Immature natural killer cell (primary cell): ENCODE measurements at regions not wholly inside any gene's neighbourhood (a gene's known extent, or its start where the extent isn't known, plus 50 kb on each side); places are given as distances from the start of the nearest gene placed in this dataset.

Experiments
- DNase-seq, 3 donors: peaks; one replicate each; pipeline ENCODE4 v3.0.0; 2022; ENCODE audit warnings: mixed read lengths in 1 of 3
- H3K27ac Mint-ChIP-seq, 6 donors: one replicate each; pipeline ENCODE4 v1.8.0; 2020; ENCODE audit warnings: mixed read lengths in 6 of 6, mild to moderate bottlenecking in 5 of 6, inconsistent platforms in 4 of 6, moderate library complexity in 3 of 6
- H3K27me3 Mint-ChIP-seq, 3 donors: one replicate each; pipeline ENCODE4 v1.8.0; 2020 to 2021; ENCODE audit warnings: low read depth in 3 of 3, mild to moderate bottlenecking in 3 of 3, mixed read lengths in 3 of 3, moderate library complexity in 3 of 3, inconsistent platforms in 1 of 3
- H3K36me3 Mint-ChIP-seq, 3 donors: one replicate each; pipeline ENCODE4 v1.8.0; 2020; ENCODE audit warnings: mixed read lengths in 3 of 3, inconsistent platforms in 2 of 3, mild to moderate bottlenecking in 2 of 3
- H3K4me1 Mint-ChIP-seq, 2 donors: one replicate each; pipeline ENCODE4 v1.8.0; 2020; ENCODE audit warnings: inconsistent platforms in 2 of 2, mild to moderate bottlenecking in 2 of 2, mixed read lengths in 2 of 2, moderate library complexity in 1 of 2
- H3K4me3 Mint-ChIP-seq, 5 donors: one replicate each; pipeline ENCODE4 v1.8.0; 2020; ENCODE audit warnings: mild to moderate bottlenecking in 5 of 5, mixed read lengths in 5 of 5, inconsistent platforms in 3 of 5, moderate library complexity in 3 of 5
- H3K9me3 Mint-ChIP-seq, 6 donors: one replicate each; pipeline ENCODE4 v1.8.0; 2020; ENCODE audit warnings: mild to moderate bottlenecking in 6 of 6, mixed read lengths in 6 of 6, inconsistent platforms in 4 of 6, moderate library complexity in 3 of 6

DNA sequence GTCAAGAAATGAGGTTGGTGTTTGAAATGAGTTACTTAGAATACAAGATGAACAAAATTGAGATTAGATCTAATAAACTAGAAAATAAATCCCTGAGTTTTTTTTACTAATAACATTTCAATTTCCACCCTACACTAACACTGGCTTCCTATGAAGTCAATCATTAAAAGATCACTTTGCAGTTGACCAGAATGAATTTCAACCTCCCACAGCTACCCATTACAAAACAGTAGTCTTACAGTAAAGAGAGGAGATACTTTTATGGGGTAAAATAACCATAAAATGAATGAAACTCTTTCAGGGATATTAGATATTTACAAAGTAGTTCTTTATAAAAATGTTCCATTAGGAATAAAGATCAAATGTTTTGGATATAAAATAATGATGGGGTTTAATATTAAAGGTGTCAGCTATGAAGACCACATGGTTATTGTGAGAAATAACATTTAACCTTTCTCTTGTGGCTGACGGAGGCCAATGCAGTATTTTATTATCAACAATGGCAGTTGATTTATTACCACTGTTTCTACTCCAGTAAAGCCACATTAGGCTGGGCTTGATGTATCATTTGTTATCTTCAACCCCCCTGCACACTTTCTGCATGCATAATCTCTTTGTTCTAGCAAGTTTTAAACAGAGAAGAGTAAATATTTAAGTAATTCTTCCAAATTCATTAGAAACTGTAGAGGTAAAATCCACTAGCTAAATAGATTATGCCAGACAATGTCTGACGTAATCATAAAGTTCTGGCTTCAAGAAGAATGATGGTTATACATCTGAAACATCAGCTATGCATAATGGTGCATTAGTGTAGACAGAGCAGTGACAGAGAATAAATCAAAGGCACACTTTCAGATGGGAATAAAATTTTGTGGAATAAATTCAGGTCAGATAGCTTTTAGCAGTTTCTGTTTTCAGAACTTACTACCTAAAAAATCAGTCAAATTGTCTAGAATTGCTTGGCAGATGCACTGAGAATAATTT, 516.6 kb downstream of the PCDH18 start:
- Mint-ChIP-seq H3K27me3 (peaks cover 0 to 2% (median 0%) of the 10 kb centered on the region in 3 donors), H3K27ac (no peak overlapping the region)

DNA sequence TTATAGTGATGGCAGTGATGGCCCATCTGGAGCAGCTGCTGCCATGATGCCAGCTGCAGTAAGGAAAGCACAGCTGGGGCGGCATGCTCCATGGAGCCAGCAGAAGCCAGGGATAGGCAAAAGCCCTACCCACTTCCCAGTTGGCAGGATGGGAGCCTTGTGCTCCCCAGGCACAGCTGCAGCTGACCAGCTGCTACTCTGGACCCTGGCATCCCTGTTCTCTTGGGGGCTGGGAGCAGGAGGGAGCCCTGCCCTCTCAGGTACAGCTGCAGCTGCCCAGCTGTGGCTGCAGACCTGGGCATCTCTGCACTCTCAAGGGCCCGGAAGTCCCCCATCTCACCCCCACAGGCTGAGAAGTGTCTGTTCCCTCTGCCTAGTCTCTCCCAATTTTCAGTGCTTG, 531.9 kb downstream of the PCDH18 start:
- no peak overlapping the region for H3K27ac Mint-ChIP-seq
- DNase-seq = no peak
- no peaks in the 10 kb centered on the region for H3K4me1 Mint-ChIP-seq
- H3K27me3 Mint-ChIP-seq = peaks cover 0 to 3% (median 0%) of the 10 kb centered on the region in 3 donors
- no peak overlapping the region for H3K4me3 Mint-ChIP-seq
- no peaks in the 10 kb centered on the region for H3K36me3 Mint-ChIP-seq
- peaks cover 9 to 33% (median 15%) of the 10 kb centered on the region in 6 donors for H3K9me3 Mint-ChIP-seq

More for the DNA sequence above, 516.6 kb downstream of the PCDH18 start:
- DNase-seq = no peak
- H3K4me3 Mint-ChIP-seq = no peak overlapping the region
- H3K36me3 Mint-ChIP-seq = no peaks in the 10 kb centered on the region
- H3K4me1 Mint-ChIP-seq = no peaks in the 10 kb centered on the region
- H3K9me3 Mint-ChIP-seq = peaks cover 1 to 13% (median 7%) of the 10 kb centered on the region in 6 donors

GRCh38 chr4:136992032-136992431, 540.3 kb downstream of the PCDH18 start:
- Mint-ChIP-seq H3K27ac (no peak overlapping the region), H3K4me3 (no peak overlapping the region), H3K27me3 (peaks cover 0 to 3% (median 0%) of the 10 kb centered on the region in 3 donors), H3K9me3 (peaks cover 16 to 39% (median 30%) of the 10 kb centered on the region in 6 donors), H3K36me3 (no peaks in the 10 kb centered on the region), H3K4me1 (no peaks in the 10 kb centered on the region)
- no peak for DNase-seq

DNA sequence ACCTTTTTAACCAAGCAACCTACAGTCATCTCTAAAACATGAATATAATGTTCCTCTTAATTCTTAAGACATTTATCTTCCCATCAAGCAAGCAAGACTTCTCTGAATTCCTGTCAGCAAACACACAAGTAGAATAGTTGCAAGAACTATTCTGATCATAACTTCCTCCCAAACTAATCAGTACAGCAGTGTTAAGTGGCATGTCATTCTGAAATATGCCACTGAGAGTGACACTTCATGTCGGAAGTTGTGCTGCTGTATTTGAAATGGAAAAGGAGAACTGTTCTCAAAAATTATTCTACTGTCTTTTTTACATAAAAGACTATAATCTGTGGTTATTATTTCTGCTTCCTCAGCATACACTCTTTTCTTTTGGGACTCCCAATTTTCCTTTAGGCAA, 546.6 kb downstream of the PCDH18 start:
- DNase-seq = no peak
- Mint-ChIP-seq H3K27me3 (no peaks in the 10 kb centered on the region), H3K4me1 (no peaks in the 10 kb centered on the region), H3K9me3 (peaks cover 6 to 28% (median 18%) of the 10 kb centered on the region in 6 donors), H3K4me3 (no peak overlapping the region), H3K36me3 (no peaks in the 10 kb centered on the region), H3K27ac (no peak overlapping the region)

- no peaks in the 10 kb centered on the region for H3K27me3 Mint-ChIP-seq
- peaks cover 0 to 19% (median 7%) of the 10 kb centered on the region in 6 donors for H3K9me3 Mint-ChIP-seq
- H3K27ac Mint-ChIP-seq = no peak overlapping the region
- no peaks in the 10 kb centered on the region for H3K4me1 Mint-ChIP-seq
- H3K36me3 Mint-ChIP-seq = no peaks in the 10 kb centered on the region
- no peak overlapping the region for H3K4me3 Mint-ChIP-seq
- no peak for DNase-seq
Measured at GRCh38 chr4:136967069-136967468, 565.2 kb downstream of the PCDH18 start.

- DNase-seq = no peak
- H3K27ac Mint-ChIP-seq = no peak overlapping the region
- H3K36me3 Mint-ChIP-seq = no peaks in the 10 kb centered on the region
- no peaks in the 10 kb centered on the region for H3K27me3 Mint-ChIP-seq
- no peak overlapping the region for H3K4me3 Mint-ChIP-seq
- H3K9me3 Mint-ChIP-seq = peaks cover 0 to 10% (median 5%) of the 10 kb centered on the region in 6 donors
- no peaks in the 10 kb centered on the region for H3K4me1 Mint-ChIP-seq
Measured at GRCh38 chr4:136965478-136965877, 566.8 kb downstream of the PCDH18 start.

DNA sequence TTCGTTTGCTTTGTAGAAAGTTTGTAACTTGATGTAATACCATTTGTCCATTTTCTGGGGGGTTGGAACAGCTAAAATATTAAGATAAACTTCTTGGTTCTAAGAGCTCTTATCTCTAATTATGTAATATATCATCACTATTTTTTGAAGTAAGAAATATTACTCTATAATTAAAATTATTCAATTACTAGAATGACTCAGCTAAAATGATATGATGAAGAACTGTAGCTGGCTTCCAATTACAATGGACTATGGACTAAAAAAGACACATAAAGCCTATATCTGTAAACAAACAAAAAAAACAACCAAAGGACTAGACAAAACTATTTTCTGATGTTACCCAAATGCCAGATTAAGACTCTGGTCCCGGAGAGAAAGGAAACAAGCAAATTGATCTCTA, 569.4 kb downstream of the PCDH18 start:
- no peaks in the 10 kb centered on the region for H3K4me1 Mint-ChIP-seq
- no peak for DNase-seq

GRCh38 chr4:136946307-136946907, 585.9 kb downstream of the PCDH18 start:
- Mint-ChIP-seq H3K9me3 (peaks cover 4 to 32% (median 19%) of the 10 kb centered on the region in 6 donors), H3K4me1 (no peaks in the 10 kb centered on the region), H3K27me3 (no peaks in the 10 kb centered on the region), H3K4me3 (no peak overlapping the region), H3K36me3 (no peaks in the 10 kb centered on the region), H3K27ac (no peak overlapping the region)
- no peak for DNase-seq

More for the DNA sequence above, 569.4 kb downstream of the PCDH18 start:
- no peaks in the 10 kb centered on the region for H3K36me3 Mint-ChIP-seq
- H3K27me3 Mint-ChIP-seq = no peaks in the 10 kb centered on the region
- H3K4me3 Mint-ChIP-seq = no peak overlapping the region
- no peak overlapping the region for H3K27ac Mint-ChIP-seq
- H3K9me3 Mint-ChIP-seq = peaks cover 0 to 19% (median 6%) of the 10 kb centered on the region in 6 donors

DNA sequence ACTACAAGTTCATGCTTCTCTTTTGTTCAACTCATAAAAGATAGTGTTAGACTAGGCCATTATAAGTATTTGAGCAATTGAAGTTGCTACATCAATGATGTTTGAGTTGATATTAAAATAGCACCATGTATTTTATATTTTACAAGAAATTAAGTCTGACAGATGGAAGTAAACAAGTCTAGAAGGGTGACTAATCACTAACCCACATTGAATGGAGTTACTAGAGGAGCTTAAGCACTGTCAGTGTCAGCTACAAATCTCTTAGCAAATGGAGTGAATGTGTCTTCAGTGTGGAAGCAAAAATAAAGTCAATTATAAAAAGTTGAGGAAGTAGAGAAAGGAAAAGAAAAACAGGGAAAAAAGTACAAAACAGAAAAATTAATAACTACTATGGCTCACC, 592.5 kb downstream of the PCDH18 start:
- Mint-ChIP-seq H3K27ac (no peak overlapping the region), H3K27me3 (peaks cover 0 to 3% (median 0%) of the 10 kb centered on the region in 3 donors), H3K36me3 (no peaks in the 10 kb centered on the region), H3K9me3 (peaks cover 0 to 29% (median 9%) of the 10 kb centered on the region in 6 donors), H3K4me1 (no peaks in the 10 kb centered on the region), H3K4me3 (no peak overlapping the region)
- DNase-seq = no peak

- Mint-ChIP-seq H3K4me3 (no peak overlapping the region), H3K4me1 (no peaks in the 10 kb centered on the region), H3K36me3 (no peaks in the 10 kb centered on the region), H3K9me3 (peaks cover 6 to 26% (median 11%) of the 10 kb centered on the region in 6 donors), H3K27me3 (peaks cover 0 to 3% (median 0%) of the 10 kb centered on the region in 3 donors), H3K27ac (no peak overlapping the region)
- no peak for DNase-seq
Measured at GRCh38 chr4:136935871-136936270, 596.4 kb downstream of the PCDH18 start.

GRCh38 chr4:136935305-136935704, 597.0 kb downstream of the PCDH18 start:
- Mint-ChIP-seq H3K27ac (no peak overlapping the region), H3K27me3 (peaks cover 0 to 3% (median 0%) of the 10 kb centered on the region in 3 donors), H3K9me3 (peaks cover 6 to 26% (median 11%) of the 10 kb centered on the region in 6 donors), H3K4me3 (no peak overlapping the region), H3K4me1 (no peaks in the 10 kb centered on the region), H3K36me3 (no peaks in the 10 kb centered on the region)
- DNase-seq = no peak

DNA sequence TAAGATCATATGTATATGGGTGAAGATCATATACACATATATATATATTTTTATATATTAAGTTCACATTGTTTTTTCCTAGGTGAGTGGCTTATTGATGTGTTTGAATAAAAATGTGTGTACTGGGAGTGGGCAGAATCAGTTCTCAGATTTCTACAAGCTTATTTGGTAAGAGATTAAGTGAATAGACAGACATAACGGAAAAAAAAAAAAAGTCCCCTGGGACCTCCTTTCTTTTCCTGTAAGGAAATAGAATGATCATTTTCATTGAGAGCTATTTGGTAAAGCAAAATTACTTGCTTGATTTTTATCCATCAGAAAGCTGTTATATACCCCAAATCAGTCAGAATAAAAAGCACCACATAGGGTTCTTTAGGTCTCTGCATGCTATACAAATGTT, 597.7 kb downstream of the PCDH18 start:
- no peak for DNase-seq
- Mint-ChIP-seq H3K4me1 (no peaks in the 10 kb centered on the region), H3K27ac (no peak overlapping the region), H3K9me3 (peaks cover 4 to 32% (median 15%) of the 10 kb centered on the region in 6 donors), H3K36me3 (no peaks in the 10 kb centered on the region), H3K4me3 (no peak overlapping the region), H3K27me3 (peaks cover 0 to 3% (median 0%) of the 10 kb centered on the region in 3 donors)

DNA sequence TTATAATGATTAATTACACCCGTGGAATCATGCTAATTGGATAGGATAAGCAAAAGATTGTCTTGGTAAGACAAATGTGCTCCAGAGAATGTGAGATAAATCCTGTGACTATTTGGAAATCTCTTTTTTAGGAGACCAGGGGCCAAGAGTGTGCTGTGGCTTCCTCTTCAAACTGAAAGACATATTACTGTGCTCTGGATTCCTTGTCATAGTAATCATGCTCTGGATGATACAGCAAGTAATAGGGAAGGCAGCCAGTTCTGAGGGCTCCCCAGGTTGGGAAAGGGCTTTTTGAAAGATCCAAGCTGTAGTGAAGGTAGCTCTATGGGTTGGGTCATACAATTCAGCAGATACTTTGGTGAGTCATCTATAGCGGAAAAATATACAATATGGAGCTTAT, 600.5 kb downstream of the PCDH18 start:
- no peak overlapping the region for H3K4me3 Mint-ChIP-seq
- no peaks in the 10 kb centered on the region for H3K4me1 Mint-ChIP-seq
- peaks cover 6 to 34% (median 16%) of the 10 kb centered on the region in 6 donors for H3K9me3 Mint-ChIP-seq
- H3K27me3 Mint-ChIP-seq = peaks cover 0 to 2% (median 0%) of the 10 kb centered on the region in 3 donors
- DNase-seq = no peak
- H3K27ac Mint-ChIP-seq = no peak overlapping the region
- H3K36me3 Mint-ChIP-seq = no peaks in the 10 kb centered on the region

DNA sequence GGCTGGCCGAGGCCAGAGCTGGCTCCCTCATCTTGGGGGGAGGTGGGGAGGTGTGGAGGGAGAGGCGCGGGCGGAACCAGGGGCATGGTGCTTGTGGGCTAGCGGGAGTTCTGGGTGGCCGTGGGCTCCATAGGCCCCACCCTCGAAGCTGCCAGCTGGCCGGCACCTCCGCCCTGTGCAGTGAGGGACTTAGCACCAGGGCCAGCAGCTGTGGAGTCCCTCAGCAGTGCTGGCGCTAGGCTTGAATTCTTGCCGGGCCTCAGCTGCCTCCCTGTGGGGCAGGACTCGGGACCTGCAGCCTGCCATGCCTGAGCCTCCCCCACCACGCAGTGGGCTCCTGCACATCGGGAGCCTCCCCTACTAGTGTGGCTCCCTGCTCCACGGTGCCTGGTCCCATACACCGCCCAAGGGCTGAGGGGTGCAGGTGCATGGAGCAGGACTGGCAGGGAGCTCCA, 603.3 kb downstream of the PCDH18 start:
- Mint-ChIP-seq H3K27ac (no peak overlapping the region), H3K9me3 (peaks cover 8 to 31% (median 15%) of the 10 kb centered on the region in 6 donors), H3K36me3 (no peaks in the 10 kb centered on the region), H3K4me1 (no peaks in the 10 kb centered on the region), H3K4me3 (no peak overlapping the region), H3K27me3 (peaks cover 0 to 2% (median 0%) of the 10 kb centered on the region in 3 donors)
- DNase-seq = no peak
